HL-60 (cell line): ENCODE measurements at regions not wholly inside any gene's neighbourhood (a gene's known extent, or its start where the extent isn't known, plus 50 kb on each side); places are given as distances from the start of the nearest gene placed in this dataset.

Experiments
- DNase-seq, 2 experiments: peaks; one replicate each; pipeline ENCODE4 v3.0.0-alpha.2; 2010 to 2020; ENCODE audit warnings: low read depth in 1 of 2, low spot score in 1 of 2
- H3K27ac ChIP-seq: fragments of 250-450 bp; sonication (Bioruptor Pico); replicated peaks from 2 replicates; pipeline ENCODE4 v1.5.1; 2020; ENCODE audit warnings: mild to moderate bottlenecking, moderate library complexity
- H3K27me3 ChIP-seq: fragments of 250-450 bp; sonication (Bioruptor Pico); 2 replicates; pipeline ENCODE4 v1.5.1; 2021; ENCODE audit warnings: mild to moderate bottlenecking, moderate library complexity; ENCODE audit not compliant: insufficient read depth, poor library complexity, severe bottlenecking
- H3K4me3 ChIP-seq: replicated peaks from 2 replicates; pipeline ENCODE4 v1.5.1; 2011; ENCODE audit warnings: mild to moderate bottlenecking, control low read depth, low read length; ENCODE audit not compliant: insufficient read depth
- CTCF ChIP-seq: IDR thresholded peaks from one replicate; pipeline ENCODE4 v1.5.1; 2011; ENCODE audit warnings: low read length, control low read depth, inconsistent platforms; ENCODE audit not compliant: insufficient read depth
- GABPA ChIP-seq: IDR thresholded peaks from 2 replicates; pipeline ENCODE4 v1.6.1; 2012; ENCODE audit warnings: low read depth
- POLR2AphosphoS5 ChIP-seq: IDR thresholded peaks from 2 replicates; pipeline ENCODE4 v1.6.1; 2012; ENCODE audit warnings: low read depth
- SPI1 ChIP-seq: IDR thresholded peaks from 2 replicates; pipeline ENCODE4 v1.6.1; 2012; ENCODE audit warnings: low read depth, mild to moderate bottlenecking, borderline replicate concordance
- TF ChIP-seq, protein P1 (sequence below): IDR thresholded peaks from 2 replicates; pipeline ENCODE4 v1.6.1; 2012; ENCODE audit warnings: low read depth; ENCODE audit not compliant: insufficient replicate concordance

DNA sequence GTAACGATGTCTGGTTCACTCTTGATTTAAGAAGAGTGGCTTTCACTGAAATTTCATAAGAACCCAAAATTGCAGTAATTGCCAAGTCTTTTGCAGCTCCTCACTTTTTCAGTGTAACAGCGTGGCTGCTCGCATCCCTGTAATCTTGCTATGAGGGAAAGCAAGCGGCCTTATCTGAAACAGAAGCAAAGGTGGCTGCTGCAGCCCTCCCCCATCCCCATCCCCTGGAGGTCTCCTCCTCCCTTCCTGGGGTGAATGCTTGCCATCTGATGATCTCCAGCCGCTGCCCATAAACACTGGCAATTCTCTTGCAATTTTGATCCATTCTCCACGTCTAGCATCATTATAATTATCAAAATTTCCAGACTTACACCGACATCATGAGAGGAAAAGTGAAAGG lies 182.5 kb upstream of the ASIC2 start:
- Histone ChIP-seq H3K27ac (no peak overlapping the region), H3K4me3 (no peak overlapping the region), H3K27me3 (no peaks in the 10 kb centered on the region)
- no peak for DNase-seq
- TF ChIP-seq POLR2AphosphoS5 = no peak
- TF ChIP-seq, protein P1, sequence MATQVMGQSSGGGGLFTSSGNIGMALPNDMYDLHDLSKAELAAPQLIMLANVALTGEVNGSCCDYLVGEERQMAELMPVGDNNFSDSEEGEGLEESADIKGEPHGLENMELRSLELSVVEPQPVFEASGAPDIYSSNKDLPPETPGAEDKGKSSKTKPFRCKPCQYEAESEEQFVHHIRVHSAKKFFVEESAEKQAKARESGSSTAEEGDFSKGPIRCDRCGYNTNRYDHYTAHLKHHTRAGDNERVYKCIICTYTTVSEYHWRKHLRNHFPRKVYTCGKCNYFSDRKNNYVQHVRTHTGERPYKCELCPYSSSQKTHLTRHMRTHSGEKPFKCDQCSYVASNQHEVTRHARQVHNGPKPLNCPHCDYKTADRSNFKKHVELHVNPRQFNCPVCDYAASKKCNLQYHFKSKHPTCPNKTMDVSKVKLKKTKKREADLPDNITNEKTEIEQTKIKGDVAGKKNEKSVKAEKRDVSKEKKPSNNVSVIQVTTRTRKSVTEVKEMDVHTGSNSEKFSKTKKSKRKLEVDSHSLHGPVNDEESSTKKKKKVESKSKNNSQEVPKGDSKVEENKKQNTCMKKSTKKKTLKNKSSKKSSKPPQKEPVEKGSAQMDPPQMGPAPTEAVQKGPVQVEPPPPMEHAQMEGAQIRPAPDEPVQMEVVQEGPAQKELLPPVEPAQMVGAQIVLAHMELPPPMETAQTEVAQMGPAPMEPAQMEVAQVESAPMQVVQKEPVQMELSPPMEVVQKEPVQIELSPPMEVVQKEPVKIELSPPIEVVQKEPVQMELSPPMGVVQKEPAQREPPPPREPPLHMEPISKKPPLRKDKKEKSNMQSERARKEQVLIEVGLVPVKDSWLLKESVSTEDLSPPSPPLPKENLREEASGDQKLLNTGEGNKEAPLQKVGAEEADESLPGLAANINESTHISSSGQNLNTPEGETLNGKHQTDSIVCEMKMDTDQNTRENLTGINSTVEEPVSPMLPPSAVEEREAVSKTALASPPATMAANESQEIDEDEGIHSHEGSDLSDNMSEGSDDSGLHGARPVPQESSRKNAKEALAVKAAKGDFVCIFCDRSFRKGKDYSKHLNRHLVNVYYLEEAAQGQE = no peak
- no peak for TF ChIP-seq GABPA
- no peak for TF ChIP-seq SPI1
- no peak for TF ChIP-seq CTCF

DNA sequence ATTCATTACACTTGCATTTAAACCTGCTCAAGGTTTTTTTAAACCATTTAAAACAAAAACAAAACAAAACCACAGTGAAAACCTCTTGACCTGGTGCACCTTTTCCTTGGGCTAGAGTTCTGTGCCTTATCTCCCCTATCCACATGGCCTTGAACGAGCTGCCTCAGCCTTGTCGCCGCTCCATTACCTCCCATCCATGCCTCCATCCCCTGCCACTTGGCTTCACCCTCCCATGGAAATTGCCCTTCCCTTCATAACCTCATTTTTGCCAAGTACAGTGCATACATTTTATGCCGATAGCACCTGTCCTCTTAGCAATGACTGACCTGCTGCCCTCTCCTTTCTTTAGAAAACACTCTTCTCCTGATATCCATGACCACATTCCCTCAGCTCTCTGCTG lies 188.6 kb upstream of the ASIC2 start:
- no peak for DNase-seq
- H3K4me3 ChIP-seq = no peak overlapping the region
- H3K27ac ChIP-seq = no peak overlapping the region
- TF ChIP-seq GABPA = no peak
- no peaks in the 10 kb centered on the region for H3K27me3 ChIP-seq

DNA sequence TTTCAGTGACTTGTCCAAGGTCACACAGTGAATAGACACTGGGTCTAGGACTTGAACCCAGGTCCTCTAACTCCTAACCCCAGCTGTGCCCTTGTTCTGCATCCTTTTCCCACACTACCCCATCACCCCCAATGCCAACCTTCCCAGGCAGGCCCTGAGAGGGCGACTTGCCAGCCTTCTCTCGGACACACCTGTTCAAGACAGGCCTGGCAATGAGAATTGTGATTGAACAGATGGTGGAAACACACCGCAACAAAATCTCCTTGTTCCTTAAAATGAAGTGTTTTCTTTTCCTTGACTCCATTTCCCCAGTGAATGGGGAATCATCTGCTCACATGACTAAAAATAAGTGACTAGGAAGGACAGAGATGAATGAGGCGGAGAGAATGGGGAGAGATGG lies 189.5 kb upstream of the ASIC2 start:
- Histone ChIP-seq H3K27me3 (no peaks in the 10 kb centered on the region), H3K4me3 (no peak overlapping the region), H3K27ac (no peak overlapping the region)
- no peak for DNase-seq
- no peak for TF ChIP-seq CTCF
- TF ChIP-seq POLR2AphosphoS5 = no peak
- no peak for TF ChIP-seq SPI1

- no peak overlapping the region for H3K27ac ChIP-seq
- no peak for DNase-seq
- TF ChIP-seq POLR2AphosphoS5 (no peak), SPI1 (no peak), GABPA (no peak)
- TF ChIP-seq, protein P1 = no peak
- H3K4me3 ChIP-seq = no peak overlapping the region
- no peaks in the 10 kb centered on the region for H3K27me3 ChIP-seq
Observed at GRCh38 chr17:33484559-33484958, 191.5 kb upstream of the ASIC2 start.

- no peak for DNase-seq
- H3K27me3 ChIP-seq = no peaks in the 10 kb centered on the region
- TF ChIP-seq POLR2AphosphoS5 (no peak), SPI1 (no peak), GABPA (no peak), CTCF (no peak)
- TF ChIP-seq, protein P1 = no peak
- H3K27ac ChIP-seq = no peak overlapping the region
- H3K4me3 ChIP-seq = no peak overlapping the region
Observed at GRCh38 chr17:33486135-33486885, 193.2 kb upstream of the ASIC2 start.
